ENCODE measurements at regions not wholly inside any gene's neighbourhood (a gene's known extent, or its start where the extent isn't known, plus 50 kb on each side); places are given as distances from the start of the nearest gene placed in this dataset.
"Not testable (repeated sequence)": the region's sequence is repeated elsewhere in the genome, so short reads cannot be mapped to it uniquely, and the experiment has no call there.

GRCh38 chr5:102664616-102665335 is 90.3 kb upstream of the PAM start:
- DNase-seq (ENCODE audit: low spot score, unreplicated experiment) = no peak
- Mint-ChIP-seq H3K27me3 (no peaks in the 10 kb centered on the region), H3K9me3 (ENCODE audit: low read depth) (no peaks in the 10 kb centered on the region), H3K4me1 (ENCODE audit: low read depth) (peaks cover 13% of the 10 kb centered on the region), H3K4me3 (ENCODE audit: low read depth) (no peak overlapping the region), H3K27ac (no peak overlapping the region), H3K36me3 (ENCODE audit: insufficient read depth) (peaks cover 1% of the 10 kb centered on the region)
- TF ChIP-seq, protein P1, sequence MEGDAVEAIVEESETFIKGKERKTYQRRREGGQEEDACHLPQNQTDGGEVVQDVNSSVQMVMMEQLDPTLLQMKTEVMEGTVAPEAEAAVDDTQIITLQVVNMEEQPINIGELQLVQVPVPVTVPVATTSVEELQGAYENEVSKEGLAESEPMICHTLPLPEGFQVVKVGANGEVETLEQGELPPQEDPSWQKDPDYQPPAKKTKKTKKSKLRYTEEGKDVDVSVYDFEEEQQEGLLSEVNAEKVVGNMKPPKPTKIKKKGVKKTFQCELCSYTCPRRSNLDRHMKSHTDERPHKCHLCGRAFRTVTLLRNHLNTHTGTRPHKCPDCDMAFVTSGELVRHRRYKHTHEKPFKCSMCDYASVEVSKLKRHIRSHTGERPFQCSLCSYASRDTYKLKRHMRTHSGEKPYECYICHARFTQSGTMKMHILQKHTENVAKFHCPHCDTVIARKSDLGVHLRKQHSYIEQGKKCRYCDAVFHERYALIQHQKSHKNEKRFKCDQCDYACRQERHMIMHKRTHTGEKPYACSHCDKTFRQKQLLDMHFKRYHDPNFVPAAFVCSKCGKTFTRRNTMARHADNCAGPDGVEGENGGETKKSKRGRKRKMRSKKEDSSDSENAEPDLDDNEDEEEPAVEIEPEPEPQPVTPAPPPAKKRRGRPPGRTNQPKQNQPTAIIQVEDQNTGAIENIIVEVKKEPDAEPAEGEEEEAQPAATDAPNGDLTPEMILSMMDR (IDR thresholded peaks at IDR 0.05; ENCODE audit: unreplicated experiment) = no peak

GRCh38 chr5:102666164-102666946 is 88.8 kb upstream of the PAM start:
- TF ChIP-seq, protein P1 (IDR thresholded peaks at IDR 0.05; ENCODE audit: unreplicated experiment) = no peak
- H3K4me3 Mint-ChIP-seq (ENCODE audit: low read depth) = no peak overlapping the region
- H3K4me1 Mint-ChIP-seq (ENCODE audit: low read depth) = peaks cover 17% of the 10 kb centered on the region
- no peaks in the 10 kb centered on the region for H3K27me3 Mint-ChIP-seq
- DNase-seq (ENCODE audit: low spot score, unreplicated experiment) = no peak
- H3K27ac Mint-ChIP-seq = no peak overlapping the region
- H3K36me3 Mint-ChIP-seq (ENCODE audit: insufficient read depth) = peaks cover 5% of the 10 kb centered on the region
- H3K9me3 Mint-ChIP-seq (ENCODE audit: low read depth) = peaks cover 6% of the 10 kb centered on the region

GRCh38 chr5:102668220-102668932 is 86.7 kb upstream of the PAM start:
- Mint-ChIP-seq H3K27me3 (no peaks in the 10 kb centered on the region), H3K9me3 (ENCODE audit: low read depth) (peaks cover 6% of the 10 kb centered on the region), H3K36me3 (ENCODE audit: insufficient read depth) (peaks cover 5% of the 10 kb centered on the region), H3K4me1 (ENCODE audit: low read depth) (peaks cover 13% of the 10 kb centered on the region), H3K27ac (no peak overlapping the region), H3K4me3 (ENCODE audit: low read depth) (no peak overlapping the region)
- no peak for DNase-seq (ENCODE audit: low spot score, unreplicated experiment)
- TF ChIP-seq, protein P1 (IDR thresholded peaks at IDR 0.05; ENCODE audit: unreplicated experiment) = no peak

GRCh38 chr5:102670224-102670836 is 84.8 kb upstream of the PAM start:
- peaks cover 5% of the 10 kb centered on the region for H3K36me3 Mint-ChIP-seq (ENCODE audit: insufficient read depth)
- H3K27me3 Mint-ChIP-seq = no peaks in the 10 kb centered on the region
- H3K4me1 Mint-ChIP-seq (ENCODE audit: low read depth) = peaks cover 13% of the 10 kb centered on the region
- H3K9me3 Mint-ChIP-seq (ENCODE audit: low read depth) = peaks cover 6% of the 10 kb centered on the region
- peak overlapping the region; percentile 86 for H3K4me3 Mint-ChIP-seq (ENCODE audit: low read depth)
- H3K27ac Mint-ChIP-seq = peak overlapping the region; percentile 96
- TF ChIP-seq, protein P1 (IDR thresholded peaks at IDR 0.05; ENCODE audit: unreplicated experiment) = peak; percentile 62
- no peak for DNase-seq (ENCODE audit: low spot score, unreplicated experiment)

DNA sequence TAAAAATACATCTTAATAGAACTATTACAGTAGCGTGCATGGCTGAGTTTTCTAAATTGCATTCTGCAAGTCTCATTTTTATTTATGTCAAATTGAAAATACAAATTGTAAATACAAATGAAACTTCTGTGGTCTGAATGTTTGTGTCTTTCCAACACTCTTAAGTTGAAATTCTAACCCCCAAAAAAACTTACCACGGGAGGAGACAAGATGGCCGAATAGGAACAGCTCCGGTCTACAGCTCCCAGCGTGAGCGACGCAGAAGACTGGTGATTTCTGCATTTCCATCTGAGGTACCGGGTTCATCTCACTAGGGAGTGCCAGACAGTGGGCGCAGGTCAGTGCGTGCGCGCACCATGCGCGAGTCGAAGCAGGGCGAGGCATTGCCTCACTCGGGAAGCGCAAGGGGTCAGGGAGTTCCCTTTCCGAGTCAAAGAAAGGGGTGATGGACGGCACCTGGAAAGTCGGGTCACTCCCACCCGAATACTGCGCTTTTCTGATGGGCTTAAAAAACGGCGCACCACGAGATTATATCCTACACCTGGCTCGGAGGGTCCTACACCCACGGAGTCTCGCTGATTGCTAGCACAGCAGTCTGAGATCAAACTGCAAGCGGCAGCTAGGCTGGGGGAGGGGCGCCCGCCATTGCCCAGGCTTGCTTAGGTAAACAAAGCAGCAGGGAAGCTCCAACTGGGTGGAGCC is 83.9 kb upstream of the PAM start:
- Mint-ChIP-seq H3K4me1 (ENCODE audit: low read depth) (peaks cover 13% of the 10 kb centered on the region), H3K27ac (peak overlapping the region; percentile 96), H3K4me3 (ENCODE audit: low read depth) (peak overlapping the region; percentile 86)
- H3K27me3 Mint-ChIP-seq; DNase-seq (ENCODE audit: low spot score, unreplicated experiment); H3K36me3 Mint-ChIP-seq (ENCODE audit: insufficient read depth); H3K9me3 Mint-ChIP-seq (ENCODE audit: low read depth): not testable (repeated sequence)

Data from progenitor cell of endocrine pancreas (in vitro differentiated cells).